ENCODE measurements at regions not wholly inside any gene's neighbourhood (a gene's known extent, or its start where the extent isn't known, plus 50 kb on each side); places are given as distances from the start of the nearest gene placed in this dataset.

- WGBS (ENCODE audit: insufficient coverage, insufficient replicate concordance, low lambda C conversion rate, missing lambda C conversion rate): 82% methylated on average over 3 of the region's 3 CpGs
- DNase-seq (ENCODE audit: low read depth, low spot score): no peak
- no peaks in the 10 kb centered on the region for H3K79me2 ChIP-seq (ENCODE audit: control insufficient read depth, insufficient read depth, low read length)
- in situ Hi-C loops (cut with MboI): no loop called here
- ChIA-PET SMC1A (ENCODE audit: uncharacterized antibody, unreplicated experiment) (interaction anchor here (0.6 kb wide), 1 partner anchor 39 kb away, joined by 3 read pairs; no protein-coding TSS in a partner anchor), CTCF (no interaction called here), RAD21 (ENCODE audit: unreplicated experiment) (no interaction called here), POLR2A (no interaction called here)
- TF ChIP-seq MAX (IDR thresholded peaks at IDR 0.05; ENCODE audit: low read depth, low read length) (no peak), ELK1 (IDR thresholded peaks at IDR 0.05; ENCODE audit: low read depth, low read length) (no peak), ATF2 (IDR thresholded peaks at IDR 0.05; ENCODE audit: low read length) (no peak), USF2 (IDR thresholded peaks at IDR 0.05; ENCODE audit: borderline replicate concordance, low read depth, low read length) (no peak), RAD51 (IDR thresholded peaks at IDR 0.05) (no peak), SMARCA5 (IDR thresholded peaks at IDR 0.05) (no peak), HDAC2 (IDR thresholded peaks at IDR 0.05) (no peak), ZNF622 (IDR thresholded peaks at IDR 0.05) (no peak), MYB (IDR thresholded peaks at IDR 0.05; ENCODE audit: borderline replicate concordance, low read depth, low read length) (no peak), CREB1 (IDR thresholded peaks at IDR 0.05; ENCODE audit: low read depth) (no peak), ZNF687 (IDR thresholded peaks at IDR 0.05) (no peak), NFXL1 (IDR thresholded peaks at IDR 0.05; ENCODE audit: borderline replicate concordance) (no peak), STAT3 (IDR thresholded peaks at IDR 0.05; ENCODE audit: low read depth, low read length) (no peak), MLLT1 (IDR thresholded peaks at IDR 0.05) (no peak)
- intact Hi-C loops (cut with micrococcal nuclease; ENCODE audit: unreplicated experiment): no loop called here
- no peak for ATAC-seq
- no peaks in the 10 kb centered on the region for H3K36me3 ChIP-seq (ENCODE audit: control insufficient read depth in 2 of 2, insufficient read depth in 2 of 2, low read length in 1 of 2)
- H3K4me1 ChIP-seq (ENCODE audit: control insufficient read depth, insufficient read depth, low read length): no peaks in the 10 kb centered on the region
- H3K4me2 ChIP-seq (ENCODE audit: control insufficient read depth, insufficient read depth): no peak overlapping the region
- no peak overlapping the region for H3K27ac ChIP-seq (ENCODE audit: control insufficient read depth, insufficient read depth)
- H3K9ac ChIP-seq (ENCODE audit: control insufficient read depth, insufficient read depth, low read length): no peak overlapping the region
- no peak for FAIRE-seq
- BruUV-seq (replicated peaks): no TSS peak
- no peaks in the 10 kb centered on the region for H3K9me3 ChIP-seq (replicated peaks; ENCODE audit: control insufficient read depth, insufficient read depth, low read length)
- no peaks in the 10 kb centered on the region for H3K27me3 ChIP-seq (replicated peaks in 1 of 2; ENCODE audit: control insufficient read depth in 2 of 2, insufficient read depth in 2 of 2, low read length in 1 of 2)
- no peak overlapping the region for H3K4me3 ChIP-seq
- no peak overlapping the region for H2AFZ ChIP-seq (ENCODE audit: control insufficient read depth, low read depth, low read length)
- no peaks in the 10 kb centered on the region for H4K20me1 ChIP-seq (ENCODE audit: control insufficient read depth, insufficient read depth)
Observed at GRCh38 chr6:106827081-106827480, 147.4 kb downstream of the CD24 start.
